DND-41 (cell line): ENCODE measurements at regions not wholly inside any gene's neighbourhood (a gene's known extent, or its start where the extent isn't known, plus 50 kb on each side); places are given as distances from the start of the nearest gene placed in this dataset.
"Not testable (repeated sequence)": the region's sequence is repeated elsewhere in the genome, so short reads cannot be mapped to it uniquely, and the experiment has no call there.

Experiments
- ATAC-seq: fragments of 200-7000 bp; cut with Tn5 transposase; 3 replicates; pipeline ENCODE4 v1.9.1; 2021; ENCODE audit warnings: low read depth; ENCODE audit not compliant: insufficient read depth
- DNase-seq: peaks from one replicate; pipeline ENCODE4 v3.0.0-alpha.2; 2020
- H2AFZ ChIP-seq: 2 replicates; pipeline ENCODE4 v1.6.0; 2012; ENCODE audit warnings: low read depth, low read length
- H3K27ac ChIP-seq: 2 replicates; pipeline ENCODE4 v1.5.1; 2012; ENCODE audit warnings: low read length, inconsistent platforms
- H3K27me3 ChIP-seq: fragments of 200-600 bp; sonication (generic); 2 replicates; pipeline ENCODE4 v1.6.0; 2012; ENCODE audit warnings: low read length, mild to moderate bottlenecking, inconsistent platforms; ENCODE audit not compliant: insufficient read depth, poor library complexity
- H3K36me3 ChIP-seq: 2 replicates; pipeline ENCODE4 v1.5.1; 2012; ENCODE audit warnings: low read length, inconsistent platforms; ENCODE audit not compliant: insufficient read depth
- H3K4me1 ChIP-seq: 2 replicates; pipeline ENCODE4 v1.5.1; 2012; ENCODE audit warnings: mild to moderate bottlenecking, low read length; ENCODE audit not compliant: insufficient read depth
- H3K4me2 ChIP-seq: 2 replicates; pipeline ENCODE4 v1.6.0; 2012; ENCODE audit warnings: mild to moderate bottlenecking, moderate library complexity, low read length, inconsistent platforms; ENCODE audit not compliant: insufficient read depth
- H3K4me3 ChIP-seq, 2 experiments: fragments of 200-600 bp in 1 of 2; shearing (Covaris generic) in 1 of 2; 2 replicates each; pipeline ENCODE4 v1.5.1; 2012 to 2016; ENCODE audit warnings: inconsistent platforms in 2 of 2, low read length in 2 of 2, mild to moderate bottlenecking in 2 of 2, low read depth in 1 of 2, moderate library complexity in 1 of 2
- H3K79me2 ChIP-seq: 2 replicates; pipeline ENCODE4 v1.6.0; 2012; ENCODE audit warnings: low read length, inconsistent platforms; ENCODE audit not compliant: insufficient read depth
- H3K9ac ChIP-seq: 2 replicates; pipeline ENCODE4 v1.6.0; 2012; ENCODE audit warnings: low read depth, mild to moderate bottlenecking, inconsistent platforms, low read length, moderate library complexity
- H3K9me3 ChIP-seq: 2 replicates; pipeline ENCODE4 v1.5.1; 2012; ENCODE audit warnings: low read length, moderate library complexity, mild to moderate bottlenecking, inconsistent platforms; ENCODE audit not compliant: insufficient read depth, severe bottlenecking
- H4K20me1 ChIP-seq: 2 replicates; pipeline ENCODE4 v1.6.0; 2012; ENCODE audit warnings: low read length; ENCODE audit not compliant: insufficient read depth
- CTCF ChIP-seq: IDR thresholded peaks from 2 replicates; pipeline ENCODE4 v1.5.1; 2012; ENCODE audit warnings: borderline replicate concordance, low read length, moderate library complexity, mild to moderate bottlenecking; ENCODE audit not compliant: poor library complexity, severe bottlenecking; ENCODE audit errors: extremely low read depth
- EZH2 ChIP-seq: IDR thresholded peaks from 3 replicates; pipeline ENCODE4 v1.6.1; 2012; ENCODE audit warnings: borderline replicate concordance, low read depth, mild to moderate bottlenecking, moderate library complexity, low read length, inconsistent platforms; ENCODE audit not compliant: severe bottlenecking

- TF ChIP-seq EZH2 = peak; percentile 20
- no peak for TF ChIP-seq CTCF
- H3K27ac ChIP-seq = no peak overlapping the region
- no peaks in the 10 kb centered on the region for H4K20me1 ChIP-seq
- H3K79me2 ChIP-seq = no peaks in the 10 kb centered on the region
- no peak overlapping the region for H3K4me3 ChIP-seq
- no peak overlapping the region for H3K9ac ChIP-seq
- no peak for ATAC-seq
- no peaks in the 10 kb centered on the region for H3K4me1 ChIP-seq
- no peak overlapping the region for H2AFZ ChIP-seq
- H3K9me3 ChIP-seq = no peaks in the 10 kb centered on the region
- H3K36me3 ChIP-seq = no peaks in the 10 kb centered on the region
- H3K27me3 ChIP-seq = peaks cover 9% of the 10 kb centered on the region
- no peak for DNase-seq
- no peak overlapping the region for H3K4me2 ChIP-seq
These were observed 188.1 kb upstream of the ETV3 start for GRCh38 chr1:157326173-157326859.

GRCh38 chr1:157325220-157325619, 187.0 kb upstream of the ETV3 start:
- Histone ChIP-seq H3K4me2 (no peak overlapping the region), H3K27me3 (peaks cover 9% of the 10 kb centered on the region), H3K36me3 (no peaks in the 10 kb centered on the region), H3K9ac (no peak overlapping the region), H3K79me2 (no peaks in the 10 kb centered on the region), H3K4me3 (no peak overlapping the region), H4K20me1 (no peaks in the 10 kb centered on the region), H3K27ac (no peak overlapping the region), H2AFZ (no peak overlapping the region), H3K4me1 (no peaks in the 10 kb centered on the region), H3K9me3 (no peaks in the 10 kb centered on the region)
- ATAC-seq = no peak
- no peak for TF ChIP-seq CTCF
- TF ChIP-seq EZH2 = no peak
- DNase-seq = no peak

- not testable (repeated sequence) for H3K4me1 ChIP-seq, ATAC-seq, H3K9me3 ChIP-seq, H3K4me2 ChIP-seq, H3K4me3 ChIP-seq, H3K27me3 ChIP-seq, H3K36me3 ChIP-seq, DNase-seq, H4K20me1 ChIP-seq, H3K9ac ChIP-seq, H3K79me2 ChIP-seq, H2AFZ ChIP-seq, H3K27ac ChIP-seq
These were observed 183.8 kb upstream of the ETV3 start for GRCh38 chr1:157321972-157322371.

- DNase-seq (no peak), ATAC-seq (no peak)
- no peaks in the 10 kb centered on the region for H3K79me2 ChIP-seq
- no peak overlapping the region for H3K4me3 ChIP-seq
- no peaks in the 10 kb centered on the region for H3K4me1 ChIP-seq
- H3K27me3 ChIP-seq = peaks cover 3% of the 10 kb centered on the region
- peaks cover 5% of the 10 kb centered on the region for H3K9me3 ChIP-seq
- no peak overlapping the region for H3K4me2 ChIP-seq
- TF ChIP-seq CTCF (no peak), EZH2 (no peak)
- no peak overlapping the region for H3K27ac ChIP-seq
- H3K36me3 ChIP-seq = no peaks in the 10 kb centered on the region
- no peaks in the 10 kb centered on the region for H4K20me1 ChIP-seq
- no peak overlapping the region for H2AFZ ChIP-seq
- H3K9ac ChIP-seq = no peak overlapping the region
These were observed 181.4 kb upstream of the ETV3 start for GRCh38 chr1:157319567-157319966.

GRCh38 chr1:157317229-157317628, 179.0 kb upstream of the ETV3 start:
- not testable (repeated sequence) for H3K9me3 ChIP-seq, H2AFZ ChIP-seq, H3K79me2 ChIP-seq, H3K4me3 ChIP-seq, H3K4me2 ChIP-seq, H3K4me1 ChIP-seq, H3K27ac ChIP-seq, DNase-seq, H4K20me1 ChIP-seq, H3K9ac ChIP-seq, H3K27me3 ChIP-seq, ATAC-seq, H3K36me3 ChIP-seq
